Calu3 (cell line): ENCODE measurements at regions not wholly inside any gene's neighbourhood (a gene's known extent, or its start where the extent isn't known, plus 50 kb on each side); places are given as distances from the start of the nearest gene placed in this dataset.
A peak's percentile ranks its signal among the peaks of the same experiment; 100 is the strongest.

Experiments
- BruUV-seq: library from RNA; stranded (reverse); fragments of 400-500 nt; replicated peaks from 2 replicates; lab custom pipeline; 2021; lab: Mats Ljungman, UMichigan
- CTCF ChIA-PET: fragments of 300-600 bp; sonication (Branson Sonifier 250); formaldehyde crosslinking; loops from one replicate; lab custom pipeline; 2022; ENCODE audit warnings: antibody characterized with exemption; lab: Charles Lee
- DNase-seq: peaks from one replicate; pipeline ENCODE4 v3.0.0; 2022
- H3K27ac Mint-ChIP-seq: one replicate; pipeline ENCODE4 v1.8.0; 2022; ENCODE audit warnings: mixed read lengths; ENCODE audit not compliant: unreplicated experiment
- H3K27me3 Mint-ChIP-seq: one replicate; pipeline ENCODE4 v1.8.0; 2022; ENCODE audit warnings: mixed read lengths; ENCODE audit not compliant: unreplicated experiment
- H3K36me3 Mint-ChIP-seq: one replicate; pipeline ENCODE4 v1.8.0; 2022; ENCODE audit warnings: mild to moderate bottlenecking, moderate library complexity, mixed read lengths; ENCODE audit not compliant: insufficient read depth, unreplicated experiment
- H3K4me1 Mint-ChIP-seq: one replicate; pipeline ENCODE4 v1.8.0; 2022; ENCODE audit warnings: mild to moderate bottlenecking, low read depth, mixed read lengths; ENCODE audit not compliant: unreplicated experiment
- H3K4me3 Mint-ChIP-seq: one replicate; pipeline ENCODE4 v1.8.0; 2022; ENCODE audit warnings: mild to moderate bottlenecking, low read depth, moderate library complexity, mixed read lengths; ENCODE audit not compliant: unreplicated experiment
- H3K9me3 Mint-ChIP-seq: one replicate; pipeline ENCODE4 v1.8.0; 2022; ENCODE audit warnings: low read depth, mixed read lengths; ENCODE audit not compliant: unreplicated experiment
- intact Hi-C: fragments of 100-400 bp; cut with micrococcal nuclease; formaldehyde crosslinking; loops from one replicate; pipeline ENCODE4 v1.10.0; 2022; ENCODE audit not compliant: unreplicated experiment
- TF ChIP-seq, protein P1 (sequence below): fragments of 200-600 bp; IDR thresholded peaks from one replicate; pipeline ENCODE4 v1.8.0; 2022; ENCODE audit warnings: antibody characterized with exemption; ENCODE audit not compliant: unreplicated experiment

- Mint-ChIP-seq H3K4me3 (no peak overlapping the region), H3K4me1 (peaks cover 8% of the 10 kb centered on the region), H3K27me3 (no peaks in the 10 kb centered on the region), H3K36me3 (no peaks in the 10 kb centered on the region), H3K27ac (no peak overlapping the region), H3K9me3 (no peaks in the 10 kb centered on the region)
- CTCF ChIA-PET, result interaction anchor here (0.6 to 1.4 kb wide), 2 partner anchors 15 to 20 kb away, joined by 3 to 4 read pairs; no protein-coding TSS in a partner anchor
- intact Hi-C loops, result no loop called here
- no TSS peak for BruUV-seq
- no peak for DNase-seq
- TF ChIP-seq, protein P1, sequence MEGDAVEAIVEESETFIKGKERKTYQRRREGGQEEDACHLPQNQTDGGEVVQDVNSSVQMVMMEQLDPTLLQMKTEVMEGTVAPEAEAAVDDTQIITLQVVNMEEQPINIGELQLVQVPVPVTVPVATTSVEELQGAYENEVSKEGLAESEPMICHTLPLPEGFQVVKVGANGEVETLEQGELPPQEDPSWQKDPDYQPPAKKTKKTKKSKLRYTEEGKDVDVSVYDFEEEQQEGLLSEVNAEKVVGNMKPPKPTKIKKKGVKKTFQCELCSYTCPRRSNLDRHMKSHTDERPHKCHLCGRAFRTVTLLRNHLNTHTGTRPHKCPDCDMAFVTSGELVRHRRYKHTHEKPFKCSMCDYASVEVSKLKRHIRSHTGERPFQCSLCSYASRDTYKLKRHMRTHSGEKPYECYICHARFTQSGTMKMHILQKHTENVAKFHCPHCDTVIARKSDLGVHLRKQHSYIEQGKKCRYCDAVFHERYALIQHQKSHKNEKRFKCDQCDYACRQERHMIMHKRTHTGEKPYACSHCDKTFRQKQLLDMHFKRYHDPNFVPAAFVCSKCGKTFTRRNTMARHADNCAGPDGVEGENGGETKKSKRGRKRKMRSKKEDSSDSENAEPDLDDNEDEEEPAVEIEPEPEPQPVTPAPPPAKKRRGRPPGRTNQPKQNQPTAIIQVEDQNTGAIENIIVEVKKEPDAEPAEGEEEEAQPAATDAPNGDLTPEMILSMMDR, result no peak
Measured at GRCh38 chr4:66589183-66589582, 918.9 kb upstream of the EPHA5 start.

- CTCF ChIA-PET, result no interaction called here
- intact Hi-C loops, result no loop called here
- no TSS peak for BruUV-seq
- no peak for DNase-seq
- Mint-ChIP-seq H3K27me3 (no peaks in the 10 kb centered on the region), H3K27ac (no peak overlapping the region), H3K4me3 (no peak overlapping the region), H3K36me3 (no peaks in the 10 kb centered on the region), H3K9me3 (no peaks in the 10 kb centered on the region), H3K4me1 (peaks cover 6% of the 10 kb centered on the region)
- TF ChIP-seq, protein P1, result no peak
Measured at GRCh38 chr4:66585767-66586166, 915.5 kb upstream of the EPHA5 start.

GRCh38 chr4:66577922-66578321 is 907.6 kb upstream of the EPHA5 start:
- CTCF ChIA-PET, result no interaction called here
- Mint-ChIP-seq H3K4me1 (peaks cover 16% of the 10 kb centered on the region), H3K27me3 (no peaks in the 10 kb centered on the region), H3K27ac (no peak overlapping the region), H3K36me3 (no peaks in the 10 kb centered on the region), H3K4me3 (no peak overlapping the region), H3K9me3 (no peaks in the 10 kb centered on the region)
- BruUV-seq, result no TSS peak
- intact Hi-C loops, result no loop called here
- no peak for DNase-seq
- TF ChIP-seq, protein P1, result no peak

DNA sequence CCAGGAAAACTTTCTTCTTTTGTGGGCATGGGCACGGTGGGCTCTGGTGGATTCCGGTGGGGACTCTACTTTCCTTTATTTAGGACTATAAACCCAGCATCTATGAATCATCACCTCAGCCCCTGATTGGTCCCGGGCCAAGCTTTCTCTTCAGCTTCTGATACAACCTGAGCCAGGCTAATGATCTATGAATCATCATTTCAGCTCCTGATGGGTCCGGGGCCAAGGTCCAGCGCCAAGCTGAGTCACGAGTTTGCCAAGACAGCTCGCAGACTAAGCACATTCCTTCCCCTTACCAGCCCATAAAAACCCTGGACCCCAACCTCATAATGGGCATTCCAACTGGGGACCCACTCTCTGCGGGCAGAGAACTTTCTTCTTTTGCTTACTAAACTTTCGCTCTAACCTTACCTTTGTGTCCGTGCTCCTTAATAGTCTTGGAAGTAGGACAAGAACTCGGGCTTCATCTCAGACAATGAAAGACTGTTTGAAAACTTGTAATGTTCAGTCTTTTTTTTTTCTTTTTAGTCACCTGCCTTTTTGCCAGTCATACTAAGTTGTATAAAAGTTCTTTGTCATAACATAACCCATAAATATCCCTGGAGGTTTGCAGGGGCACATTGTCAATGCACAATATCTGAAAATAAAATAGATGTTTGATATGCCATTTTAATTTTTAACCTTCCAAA is 904.9 kb upstream of the EPHA5 start:
- H3K4me1 Mint-ChIP-seq, result peaks cover 16% of the 10 kb centered on the region
- peak overlapping the region; percentile 66 for H3K4me3 Mint-ChIP-seq
- CTCF ChIA-PET, result interaction anchor here (1.4 kb wide), 1 partner anchor 14 kb away, joined by 4 read pairs; no protein-coding TSS in a partner anchor
- H3K9me3 Mint-ChIP-seq, result no peaks in the 10 kb centered on the region
- no peaks in the 10 kb centered on the region for H3K27me3 Mint-ChIP-seq
- H3K27ac Mint-ChIP-seq, result peak overlapping the region; percentile 76
- TF ChIP-seq, protein P1, result no peak
- peak; percentile 78 for DNase-seq
- intact Hi-C loops, result no loop called here
- no peaks in the 10 kb centered on the region for H3K36me3 Mint-ChIP-seq
- BruUV-seq, result no TSS peak
